ENCODE measurements at regions not wholly inside any gene's neighbourhood (a gene's known extent, or its start where the extent isn't known, plus 50 kb on each side); places are given as distances from the start of the nearest gene placed in this dataset.

- TF ChIP-seq REST (IDR thresholded peaks at IDR 0.05; ENCODE audit: low read depth, low read length) (no peak), TCF12 (IDR thresholded peaks at IDR 0.05) (no peak), EP300 (IDR thresholded peaks at IDR 0.05; ENCODE audit: borderline replicate concordance in 1 of 2, low read depth in 1 of 2, low read length in 1 of 2) (no peak), FOXJ3 (CRISPR knock-in tag; IDR thresholded peaks at IDR 0.05) (no peak), GABPA (IDR thresholded peaks at IDR 0.05; ENCODE audit: low read depth) (no peak), RAD21 (IDR thresholded peaks at IDR 0.05; ENCODE audit: low read length) (no peak), MXI1 (IDR thresholded peaks at IDR 0.05; ENCODE audit: low read depth, low read length) (no peak)
- TF ChIP-seq, protein P1, sequence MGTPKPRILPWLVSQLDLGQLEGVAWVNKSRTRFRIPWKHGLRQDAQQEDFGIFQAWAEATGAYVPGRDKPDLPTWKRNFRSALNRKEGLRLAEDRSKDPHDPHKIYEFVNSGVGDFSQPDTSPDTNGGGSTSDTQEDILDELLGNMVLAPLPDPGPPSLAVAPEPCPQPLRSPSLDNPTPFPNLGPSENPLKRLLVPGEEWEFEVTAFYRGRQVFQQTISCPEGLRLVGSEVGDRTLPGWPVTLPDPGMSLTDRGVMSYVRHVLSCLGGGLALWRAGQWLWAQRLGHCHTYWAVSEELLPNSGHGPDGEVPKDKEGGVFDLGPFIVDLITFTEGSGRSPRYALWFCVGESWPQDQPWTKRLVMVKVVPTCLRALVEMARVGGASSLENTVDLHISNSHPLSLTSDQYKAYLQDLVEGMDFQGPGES (IDR thresholded peaks at IDR 0.05; ENCODE audit: low read depth, low read length) = no peak
- TF ChIP-seq, protein P2, sequence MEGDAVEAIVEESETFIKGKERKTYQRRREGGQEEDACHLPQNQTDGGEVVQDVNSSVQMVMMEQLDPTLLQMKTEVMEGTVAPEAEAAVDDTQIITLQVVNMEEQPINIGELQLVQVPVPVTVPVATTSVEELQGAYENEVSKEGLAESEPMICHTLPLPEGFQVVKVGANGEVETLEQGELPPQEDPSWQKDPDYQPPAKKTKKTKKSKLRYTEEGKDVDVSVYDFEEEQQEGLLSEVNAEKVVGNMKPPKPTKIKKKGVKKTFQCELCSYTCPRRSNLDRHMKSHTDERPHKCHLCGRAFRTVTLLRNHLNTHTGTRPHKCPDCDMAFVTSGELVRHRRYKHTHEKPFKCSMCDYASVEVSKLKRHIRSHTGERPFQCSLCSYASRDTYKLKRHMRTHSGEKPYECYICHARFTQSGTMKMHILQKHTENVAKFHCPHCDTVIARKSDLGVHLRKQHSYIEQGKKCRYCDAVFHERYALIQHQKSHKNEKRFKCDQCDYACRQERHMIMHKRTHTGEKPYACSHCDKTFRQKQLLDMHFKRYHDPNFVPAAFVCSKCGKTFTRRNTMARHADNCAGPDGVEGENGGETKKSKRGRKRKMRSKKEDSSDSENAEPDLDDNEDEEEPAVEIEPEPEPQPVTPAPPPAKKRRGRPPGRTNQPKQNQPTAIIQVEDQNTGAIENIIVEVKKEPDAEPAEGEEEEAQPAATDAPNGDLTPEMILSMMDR (IDR thresholded peaks at IDR 0.05) = no peak
Measured at GRCh38 chr5:2904399-2904798, 152.9 kb upstream of the IRX2 start.
